HPDE6-E6E7 (cell line): ENCODE measurements at regions not wholly inside any gene's neighbourhood (a gene's known extent, or its start where the extent isn't known, plus 50 kb on each side); places are given as distances from the start of the nearest gene placed in this dataset.
"Not testable (repeated sequence)": the region's sequence is repeated elsewhere in the genome, so short reads cannot be mapped to it uniquely, and the experiment has no call there.

ENCODE experiments used
- DNase-seq: peaks from one replicate; pipeline ENCODE4 v3.0.0; 2011; ENCODE audit warnings: missing footprints; ENCODE audit errors: extremely low spot score

GRCh38 chr14:62501021-62501750 is 544.1 kb downstream of the KCNH5 start:
- DNase-seq, result no peak

GRCh38 chr14:62505045-62505444 is 540.2 kb downstream of the KCNH5 start:
- no peak for DNase-seq

GRCh38 chr14:62521309-62521708 is 523.9 kb downstream of the KCNH5 start:
- DNase-seq, result not testable (repeated sequence)

- DNase-seq, result no peak
Measured at GRCh38 chr14:62528296-62528695, 517.0 kb downstream of the KCNH5 start.

- DNase-seq, result no peak
Measured at GRCh38 chr14:62532181-62532580, 513.1 kb downstream of the KCNH5 start.

GRCh38 chr14:62546862-62547474 is 498.3 kb downstream of the KCNH5 start:
- DNase-seq, result no peak

- DNase-seq, result no peak
Measured at GRCh38 chr14:62557416-62557815, 487.8 kb downstream of the KCNH5 start.

GRCh38 chr14:62558451-62558850 is 486.8 kb downstream of the KCNH5 start:
- no peak for DNase-seq

- DNase-seq, result no peak
Measured at GRCh38 chr14:62585247-62585646, 460.0 kb downstream of the KCNH5 start.

GRCh38 chr14:62592877-62593276 is 452.4 kb downstream of the KCNH5 start:
- peak; percentile 11 for DNase-seq

- no peak for DNase-seq
Measured at GRCh38 chr14:62597143-62597542, 448.1 kb downstream of the KCNH5 start.

GRCh38 chr14:62599616-62600385 is 445.5 kb downstream of the KCNH5 start:
- DNase-seq, result no peak

GRCh38 chr14:62602712-62603111 is 442.5 kb downstream of the KCNH5 start:
- DNase-seq, result no peak

GRCh38 chr14:62604524-62604923 is 440.7 kb downstream of the KCNH5 start:
- no peak for DNase-seq

GRCh38 chr14:62614122-62614521 is 431.1 kb downstream of the KCNH5 start:
- no peak for DNase-seq

- DNase-seq, result no peak
Measured at GRCh38 chr14:62616668-62617067, 428.6 kb downstream of the KCNH5 start.

- no peak for DNase-seq
Measured at GRCh38 chr14:62626416-62626815, 418.8 kb downstream of the KCNH5 start.

GRCh38 chr14:62629176-62629725 is 416.0 kb downstream of the KCNH5 start:
- no peak for DNase-seq

- no peak for DNase-seq
Measured at GRCh38 chr14:62631176-62631575, 414.1 kb downstream of the KCNH5 start.

- DNase-seq, result no peak
Measured at GRCh38 chr14:62632771-62633170, 412.5 kb downstream of the KCNH5 start.

GRCh38 chr14:62645649-62646048 is 399.6 kb downstream of the KCNH5 start:
- no peak for DNase-seq
